MCF 10A (cell line): ENCODE measurements at regions not wholly inside any gene's neighbourhood (a gene's known extent, or its start where the extent isn't known, plus 50 kb on each side); places are given as distances from the start of the nearest gene placed in this dataset.

Experiments
- BruUV-seq: library from RNA; stranded (reverse); fragments of 400-500 nt; replicated peaks from 2 replicates; lab custom pipeline; 2021; lab: Mats Ljungman, UMichigan
- CTCF ChIA-PET: fragments of 300-600 bp; sonication (Branson Sonifier 250); formaldehyde crosslinking; extraction: SDS; loops from one replicate; lab custom pipeline; 2021; ENCODE audit warnings: antibody characterized with exemption, inconsistent platforms; lab: Yijun Ruan, JAX
- POLR2A ChIA-PET: fragments of 300-600, 350-650 bp; sonication (Branson Sonifier 250); formaldehyde crosslinking; extraction: SDS; loops from one replicate; lab custom pipeline; 2020; ENCODE audit warnings: antibody characterized with exemption, inconsistent platforms; lab: Yijun Ruan, JAX
- DNase-seq: peaks from one replicate; pipeline ENCODE4 v3.0.0-alpha.2; 2018; ENCODE audit not compliant: unreplicated experiment
- H3K27ac Mint-ChIP-seq: one replicate; pipeline ENCODE4 v1.8.0; 2022; ENCODE audit warnings: mild to moderate bottlenecking, low read depth, mixed read lengths; ENCODE audit not compliant: unreplicated experiment
- H3K27me3 Mint-ChIP-seq: one replicate; pipeline ENCODE4 v1.8.0; 2022; ENCODE audit warnings: mixed read lengths; ENCODE audit not compliant: insufficient read depth, unreplicated experiment
- H3K36me3 Mint-ChIP-seq: one replicate; pipeline ENCODE4 v1.8.0; 2022; ENCODE audit warnings: mild to moderate bottlenecking, moderate library complexity, mixed read lengths; ENCODE audit not compliant: insufficient read depth, unreplicated experiment
- H3K4me1 Mint-ChIP-seq: one replicate; pipeline ENCODE4 v1.8.0; 2022; ENCODE audit warnings: mixed read lengths; ENCODE audit not compliant: insufficient read depth, unreplicated experiment
- H3K4me3 Mint-ChIP-seq: one replicate; pipeline ENCODE4 v1.8.0; 2022; ENCODE audit warnings: mild to moderate bottlenecking, moderate library complexity, mixed read lengths; ENCODE audit not compliant: unreplicated experiment
- H3K9me3 Mint-ChIP-seq: one replicate; pipeline ENCODE4 v1.8.0; 2022; ENCODE audit warnings: mixed read lengths; ENCODE audit not compliant: unreplicated experiment
- intact Hi-C: fragments of 100-400 bp; cut with micrococcal nuclease; formaldehyde crosslinking; loops from 2 replicates; pipeline ENCODE4 v1.14.1; 2022
- TF ChIP-seq, protein P1 (sequence below): fragments of 200-600 bp; IDR thresholded peaks from one replicate; pipeline ENCODE4 v1.8.0; 2022; ENCODE audit warnings: antibody characterized with exemption, mild to moderate bottlenecking; ENCODE audit not compliant: unreplicated experiment

DNA sequence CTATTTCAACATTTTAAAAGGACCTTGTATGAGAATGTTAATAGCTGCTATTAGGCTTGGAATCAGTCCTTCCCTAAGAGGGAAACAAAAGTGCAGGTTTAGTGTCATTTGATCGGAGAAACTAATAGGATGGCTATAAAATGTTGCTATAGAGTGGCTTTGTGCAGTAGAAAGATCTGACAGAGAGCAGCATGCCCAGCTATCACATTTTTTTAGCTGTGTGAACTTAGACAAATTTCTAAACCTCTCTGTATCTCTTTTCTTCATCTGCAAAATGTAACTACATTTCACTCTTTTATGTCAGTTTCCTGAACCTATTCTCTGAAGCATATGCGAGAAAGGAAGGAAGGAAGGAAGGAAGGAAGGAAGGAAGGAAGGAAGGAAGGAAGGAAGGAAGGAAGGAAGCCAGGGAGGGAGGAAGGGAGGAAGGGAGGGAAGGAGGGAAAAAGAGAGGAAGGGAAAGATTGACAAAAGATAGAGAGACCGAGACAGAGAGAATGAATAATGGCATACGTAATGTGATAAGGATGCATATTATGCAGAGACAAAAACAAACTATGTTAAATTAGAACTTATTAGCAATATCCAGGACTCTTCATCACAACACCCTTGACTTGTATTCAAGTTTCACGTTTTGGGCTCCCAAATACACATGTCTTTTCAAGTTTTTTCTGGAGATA is 52.6 kb upstream of the CDH8 start:
- Mint-ChIP-seq H3K36me3 (no peaks in the 10 kb centered on the region), H3K4me1 (no peaks in the 10 kb centered on the region), H3K4me3 (no peak overlapping the region), H3K27ac (no peak overlapping the region), H3K9me3 (no peaks in the 10 kb centered on the region), H3K27me3 (peaks cover 60% of the 10 kb centered on the region)
- ChIA-PET CTCF (no interaction called here), POLR2A (interaction anchor here (0.6 kb wide), 1 partner anchor 703 kb away, joined by 3 read pairs; no protein-coding TSS in a partner anchor)
- BruUV-seq, result no TSS peak
- intact Hi-C loops, result no loop called here
- DNase-seq, result no peak
- TF ChIP-seq, protein P1, sequence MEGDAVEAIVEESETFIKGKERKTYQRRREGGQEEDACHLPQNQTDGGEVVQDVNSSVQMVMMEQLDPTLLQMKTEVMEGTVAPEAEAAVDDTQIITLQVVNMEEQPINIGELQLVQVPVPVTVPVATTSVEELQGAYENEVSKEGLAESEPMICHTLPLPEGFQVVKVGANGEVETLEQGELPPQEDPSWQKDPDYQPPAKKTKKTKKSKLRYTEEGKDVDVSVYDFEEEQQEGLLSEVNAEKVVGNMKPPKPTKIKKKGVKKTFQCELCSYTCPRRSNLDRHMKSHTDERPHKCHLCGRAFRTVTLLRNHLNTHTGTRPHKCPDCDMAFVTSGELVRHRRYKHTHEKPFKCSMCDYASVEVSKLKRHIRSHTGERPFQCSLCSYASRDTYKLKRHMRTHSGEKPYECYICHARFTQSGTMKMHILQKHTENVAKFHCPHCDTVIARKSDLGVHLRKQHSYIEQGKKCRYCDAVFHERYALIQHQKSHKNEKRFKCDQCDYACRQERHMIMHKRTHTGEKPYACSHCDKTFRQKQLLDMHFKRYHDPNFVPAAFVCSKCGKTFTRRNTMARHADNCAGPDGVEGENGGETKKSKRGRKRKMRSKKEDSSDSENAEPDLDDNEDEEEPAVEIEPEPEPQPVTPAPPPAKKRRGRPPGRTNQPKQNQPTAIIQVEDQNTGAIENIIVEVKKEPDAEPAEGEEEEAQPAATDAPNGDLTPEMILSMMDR, result no peak
